GM12875 (cell line): ENCODE measurements at regions not wholly inside any gene's neighbourhood (a gene's known extent, or its start where the extent isn't known, plus 50 kb on each side); places are given as distances from the start of the nearest gene placed in this dataset.

Source experiments
- H3K4me3 ChIP-seq: one replicate; pipeline ENCODE4 v1.5.1; 2011; ENCODE audit warnings: low read depth, low read length, control low read depth
- CTCF ChIP-seq: IDR thresholded peaks from 2 replicates; pipeline ENCODE4 v1.5.1; 2011; ENCODE audit warnings: low read depth, mild to moderate bottlenecking, control low read depth, inconsistent platforms, low read length, moderate library complexity, borderline replicate concordance; ENCODE audit not compliant: insufficient read depth

GRCh38 chr18:34411952-34412351 lies 187.2 kb upstream of the NOL4 start:
- no peak for TF ChIP-seq CTCF
- H3K4me3 ChIP-seq: no peak overlapping the region

- H3K4me3 ChIP-seq: no peak overlapping the region
- no peak for TF ChIP-seq CTCF
Observed at GRCh38 chr18:34431042-34431441, 206.3 kb upstream of the NOL4 start.

DNA sequence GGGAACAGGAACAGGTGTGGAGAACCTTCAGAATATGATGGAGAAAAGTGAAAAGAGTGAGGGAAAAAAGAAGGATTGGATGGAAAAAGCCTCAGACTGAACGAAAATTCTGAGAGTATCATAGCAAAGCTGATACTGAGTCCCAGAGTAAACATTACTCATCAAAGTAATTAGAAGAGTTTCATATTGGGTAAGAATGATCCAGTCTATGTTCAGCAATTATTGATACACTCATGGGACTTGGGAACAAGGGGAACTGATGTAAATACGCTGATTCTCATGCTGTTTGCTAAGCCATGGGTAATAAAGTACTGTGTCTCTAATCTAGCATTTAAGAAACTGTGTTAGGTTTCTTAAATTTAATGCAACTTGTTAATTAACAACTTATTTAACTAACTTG lies 219.9 kb upstream of the NOL4 start:
- no peak for TF ChIP-seq CTCF
- no peak overlapping the region for H3K4me3 ChIP-seq

- H3K4me3 ChIP-seq: no peak overlapping the region
- TF ChIP-seq CTCF: no peak
Observed at GRCh38 chr18:34448662-34449061, 223.9 kb upstream of the NOL4 start.

DNA sequence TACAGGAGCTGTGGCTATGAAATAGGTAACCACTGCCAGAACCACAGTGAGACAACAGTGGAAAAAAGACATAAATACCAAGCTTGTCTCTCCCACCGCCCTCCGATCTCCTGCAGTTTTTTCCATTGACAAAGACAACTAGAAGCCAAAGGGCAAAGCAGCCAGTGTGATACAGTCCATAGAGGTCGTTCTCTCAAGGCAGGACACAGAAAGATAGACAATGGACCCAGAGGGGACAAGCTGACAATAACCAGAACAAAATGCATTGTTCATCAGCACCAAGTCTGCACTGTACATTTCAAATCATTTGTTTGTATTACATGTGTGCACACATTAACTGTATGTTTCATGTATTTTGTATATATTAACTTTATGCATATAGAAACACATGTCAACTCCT lies 233.0 kb upstream of the NOL4 start:
- TF ChIP-seq CTCF: no peak
- H3K4me3 ChIP-seq: no peak overlapping the region

DNA sequence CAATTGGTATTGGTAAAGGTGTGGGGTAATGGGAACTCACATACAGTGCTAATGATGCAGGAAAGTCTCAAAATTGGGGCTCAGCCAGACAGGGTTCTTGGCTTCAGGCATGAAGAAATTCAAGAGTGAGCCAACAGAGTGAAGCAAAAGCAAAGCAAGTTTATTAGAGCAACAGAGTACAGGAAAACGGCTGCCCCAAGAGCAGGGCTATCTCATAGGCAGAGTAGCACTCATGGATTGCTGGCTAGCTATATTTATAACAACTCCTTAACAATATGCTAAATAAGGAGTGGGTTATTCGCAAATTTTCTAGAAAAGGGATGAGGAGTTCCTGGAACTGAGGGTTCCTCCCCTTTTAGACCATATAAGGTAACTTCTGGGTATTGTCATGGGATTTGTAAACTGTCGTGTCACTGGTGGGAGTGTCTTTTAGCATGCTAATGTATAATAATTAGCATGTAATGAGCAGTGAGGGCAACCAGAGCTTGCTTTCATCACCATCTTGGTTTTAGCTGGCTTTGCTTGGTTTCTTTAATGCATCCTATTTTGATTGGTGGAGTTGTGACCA lies 233.8 kb upstream of the NOL4 start:
- H3K4me3 ChIP-seq: no peak overlapping the region
- no peak for TF ChIP-seq CTCF

- no peak for TF ChIP-seq CTCF
Observed at GRCh38 chr18:34461266-34461665, 236.6 kb upstream of the NOL4 start.

More at GRCh38 chr18:34461266-34461665, 236.6 kb upstream of the NOL4 start:
- H3K4me3 ChIP-seq: no peak overlapping the region
